HG02759 (cell line): ENCODE measurements at regions not wholly inside any gene's neighbourhood (a gene's known extent, or its start where the extent isn't known, plus 50 kb on each side); places are given as distances from the start of the nearest gene placed in this dataset.

ENCODE experiments used
- ATAC-seq: cut with Tn5 transposase; IDR thresholded peaks from one replicate; pipeline ENCODE4 v1.9.1; 2021; ENCODE audit warnings: mild to moderate bottlenecking, moderate library complexity; ENCODE audit not compliant: unreplicated experiment

DNA sequence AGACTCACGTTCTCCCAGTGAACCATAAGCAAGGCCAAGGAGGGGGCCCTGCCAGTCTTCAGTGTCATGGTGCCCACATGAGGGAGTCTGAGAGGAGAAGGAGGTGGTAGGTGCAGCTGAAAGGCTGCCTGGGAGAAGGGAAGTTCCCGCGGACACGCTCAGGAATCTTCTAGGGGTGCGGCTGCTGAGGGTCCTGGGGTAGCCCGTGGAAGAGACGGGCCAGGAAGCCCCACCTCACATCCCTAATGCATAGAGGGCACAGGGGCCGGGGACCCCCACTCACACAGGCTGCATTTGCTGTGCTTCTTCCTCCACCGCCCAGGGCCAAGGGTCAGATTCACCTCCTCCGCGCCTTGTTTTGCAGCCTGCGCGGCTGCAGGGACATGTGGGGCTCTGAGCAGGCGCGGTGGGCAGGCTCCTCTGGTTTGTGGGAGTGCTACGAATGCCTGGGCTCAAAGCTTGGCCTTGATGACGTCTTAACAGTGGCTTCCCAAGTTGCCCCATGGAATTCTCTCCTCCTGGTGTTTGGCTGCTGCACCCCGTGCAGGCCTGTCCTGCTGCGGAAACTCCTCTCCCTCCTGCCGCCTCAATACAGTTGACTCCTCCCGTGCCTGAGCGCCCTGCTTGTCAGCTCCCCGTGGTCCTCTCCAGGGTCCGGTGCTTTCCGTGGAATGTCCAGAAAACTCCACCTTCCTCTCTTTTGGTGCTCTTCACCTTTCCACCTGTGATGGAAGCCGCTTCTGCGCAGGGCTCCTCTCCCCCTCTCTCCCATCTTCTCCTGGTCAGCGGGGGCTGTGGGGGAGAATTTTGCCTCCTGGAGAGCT is 95.7 kb downstream of the VAPA start:
- no peak for ATAC-seq

DNA sequence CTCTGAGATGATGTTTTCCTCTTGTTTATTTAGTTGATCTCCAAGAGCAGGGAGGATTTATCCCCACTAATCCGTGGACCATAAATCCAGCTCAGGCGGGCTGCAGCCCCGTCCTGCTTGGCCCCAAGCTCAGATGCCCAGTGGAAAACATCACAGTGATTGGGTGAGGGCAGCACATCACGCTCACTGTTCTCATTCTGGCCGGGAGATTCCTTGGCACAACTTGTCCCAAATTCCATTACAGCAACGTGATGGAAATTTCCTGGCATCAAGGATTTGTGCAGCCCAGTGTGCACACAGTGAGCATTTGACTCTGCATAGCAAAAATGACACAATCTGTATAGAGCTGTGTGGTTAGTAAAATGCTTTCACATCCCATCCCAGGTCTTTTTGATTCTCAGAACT is 96.8 kb downstream of the VAPA start:
- ATAC-seq = no peak

DNA sequence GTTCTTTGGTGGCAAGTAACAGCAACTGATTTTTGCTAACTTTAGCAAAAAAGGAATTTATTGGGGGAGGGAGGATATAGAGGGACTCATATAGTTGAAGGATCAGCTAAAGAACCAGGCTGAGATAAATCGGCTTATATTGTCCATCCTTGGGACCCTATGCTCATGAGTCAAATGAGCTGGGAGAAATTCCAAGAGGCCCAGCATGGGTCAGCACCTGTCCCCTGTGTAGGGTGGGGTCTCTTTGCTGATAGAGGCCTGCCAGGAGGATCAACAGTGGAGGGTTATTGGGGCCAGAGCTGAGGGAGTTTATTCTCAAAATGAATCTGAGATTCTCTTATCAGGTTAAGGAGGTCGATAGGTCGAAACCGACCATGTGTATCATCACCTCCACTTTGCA is 97.2 kb downstream of the VAPA start:
- no peak for ATAC-seq

DNA sequence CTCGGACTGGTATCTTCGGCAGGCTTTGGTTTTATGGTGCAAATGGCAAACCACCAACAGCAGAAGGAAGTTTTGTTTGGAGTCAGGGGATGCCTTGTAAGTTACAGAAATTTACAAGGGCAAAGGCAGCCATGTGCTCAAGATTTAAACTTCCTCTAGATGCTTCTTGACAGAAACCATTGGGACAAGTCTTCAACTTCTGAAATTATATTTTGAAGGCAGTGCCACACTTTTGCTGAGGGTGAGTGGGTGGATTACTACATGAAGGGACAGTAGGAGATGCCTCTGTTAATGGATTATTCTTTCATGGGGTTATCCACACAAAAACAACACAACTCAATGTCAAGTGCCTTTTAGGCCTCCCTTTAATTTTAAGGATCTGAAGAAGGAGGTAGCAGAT is 97.9 kb downstream of the VAPA start:
- no peak for ATAC-seq

DNA sequence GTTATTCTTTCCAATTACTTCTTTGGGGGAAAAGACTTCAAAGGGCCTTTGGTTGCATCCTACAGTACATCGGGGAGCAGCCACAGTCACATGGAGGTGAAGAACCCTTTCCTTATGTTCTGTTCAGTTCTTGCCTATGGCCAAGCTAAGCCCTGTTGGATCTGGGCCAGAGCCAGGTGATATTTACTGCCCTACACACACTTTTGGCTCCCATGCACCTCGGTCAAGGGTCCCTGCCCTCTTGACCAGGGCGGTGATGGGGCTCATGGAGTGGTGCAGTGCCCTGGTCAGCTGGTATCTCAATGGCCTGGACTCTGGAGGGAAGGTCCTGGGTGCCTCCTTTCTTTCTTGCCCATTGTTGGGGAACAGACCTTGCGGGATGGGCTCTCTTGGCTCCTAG is 98.7 kb downstream of the VAPA start:
- no peak for ATAC-seq

DNA sequence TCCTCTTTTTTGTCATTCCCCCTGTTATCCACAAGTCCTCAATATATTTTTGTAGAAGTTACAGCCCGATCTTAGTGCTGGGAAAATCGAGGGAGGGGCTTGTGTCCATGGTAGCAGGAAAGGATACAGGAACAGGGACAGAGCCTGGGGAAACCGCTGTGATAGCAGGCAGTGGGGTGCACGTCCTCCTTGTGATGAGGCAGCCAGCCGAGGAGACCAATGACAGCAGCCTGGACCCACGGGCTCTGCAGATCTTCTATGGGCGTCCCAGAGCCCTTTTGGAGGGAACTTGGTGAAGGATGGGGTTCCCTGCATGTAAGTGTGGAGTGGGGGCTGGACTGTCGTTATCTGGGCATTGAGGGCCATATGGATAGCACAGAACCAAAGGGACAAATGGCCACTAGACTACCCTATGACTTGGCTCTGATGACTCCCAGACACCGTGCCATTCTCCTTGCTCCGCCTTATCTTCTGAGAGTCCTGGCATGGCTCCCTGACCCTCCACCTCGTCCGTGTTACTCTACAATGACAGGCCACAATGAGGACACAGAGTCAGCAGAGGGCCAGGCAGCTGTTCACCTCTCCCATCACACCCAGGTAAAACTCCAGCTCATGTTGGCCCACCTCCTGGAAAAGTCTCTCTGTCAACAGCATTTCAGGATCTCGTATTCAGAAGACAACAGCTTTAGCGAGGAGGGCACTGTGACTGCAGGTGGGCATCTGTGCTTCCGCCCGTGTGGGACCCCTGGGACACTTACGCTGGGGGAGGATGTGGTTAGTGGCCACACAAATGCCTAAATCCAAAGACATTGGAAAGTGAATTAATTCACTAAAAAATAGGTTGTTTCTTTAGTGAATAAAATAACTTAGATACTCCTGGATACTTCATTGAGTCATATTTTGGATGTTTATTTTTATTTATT is 100.1 kb downstream of the VAPA start:
- ATAC-seq = no peak

DNA sequence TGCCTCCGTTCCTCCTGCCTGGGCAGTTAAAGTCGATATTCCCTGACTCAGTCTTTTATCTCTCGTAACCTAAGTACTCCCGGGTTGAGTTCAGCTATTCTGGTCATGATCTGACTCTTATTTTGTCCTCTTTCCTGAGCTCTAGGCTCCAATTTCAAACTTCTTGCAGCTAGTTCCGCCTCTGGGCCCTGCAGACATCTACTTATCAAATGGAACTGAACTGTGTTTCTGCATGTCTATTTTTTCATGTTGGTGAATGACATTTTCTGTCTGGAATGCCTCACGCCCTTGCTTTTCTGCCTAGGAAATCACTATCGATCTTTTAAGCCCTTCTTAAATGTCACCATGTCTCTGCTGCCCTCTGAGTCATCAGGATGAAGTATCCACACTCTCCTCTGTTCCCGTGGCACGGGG is 101.5 kb downstream of the VAPA start:
- ATAC-seq = no peak

DNA sequence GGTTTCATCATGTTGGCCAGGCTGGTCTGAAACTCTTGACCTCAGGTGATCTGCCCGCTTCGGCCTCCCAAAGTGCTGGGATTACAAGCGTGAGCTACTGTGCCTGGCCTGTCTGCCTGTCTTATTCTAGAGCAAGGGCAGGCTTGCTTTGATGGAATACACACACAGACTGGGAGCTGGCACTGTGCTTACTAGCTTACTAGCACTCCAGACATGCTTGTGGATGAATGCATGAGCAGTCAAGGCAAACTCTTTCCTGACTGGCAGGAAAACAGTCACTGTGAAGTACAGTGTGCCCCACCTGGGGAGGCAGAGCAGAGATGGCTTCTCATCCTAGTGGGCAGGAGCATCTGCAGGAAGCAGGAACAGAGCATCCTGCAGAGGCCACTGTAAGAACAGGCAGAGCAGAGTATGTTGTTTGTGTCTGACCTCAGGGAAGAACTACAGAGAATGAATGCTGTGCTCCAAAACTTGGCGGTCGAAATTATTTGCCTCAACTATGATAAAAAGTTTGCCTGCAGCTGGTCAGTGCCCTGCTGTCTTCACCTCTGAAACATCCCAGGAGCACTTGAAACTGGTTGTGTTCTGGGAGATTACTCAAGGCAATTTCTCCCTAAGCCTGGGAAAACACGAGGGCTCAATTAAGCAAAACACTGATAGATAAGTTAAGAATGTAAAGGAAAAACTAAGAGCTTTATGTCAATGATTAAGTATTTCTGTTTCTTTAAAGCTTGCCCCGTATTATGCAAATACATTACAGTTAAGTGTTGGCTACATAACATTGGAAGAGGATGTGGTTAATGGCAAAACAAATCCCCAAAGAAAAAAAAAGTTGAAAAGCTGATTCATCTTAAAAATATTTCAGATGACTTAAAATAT is 102.4 kb downstream of the VAPA start:
- no peak for ATAC-seq

DNA sequence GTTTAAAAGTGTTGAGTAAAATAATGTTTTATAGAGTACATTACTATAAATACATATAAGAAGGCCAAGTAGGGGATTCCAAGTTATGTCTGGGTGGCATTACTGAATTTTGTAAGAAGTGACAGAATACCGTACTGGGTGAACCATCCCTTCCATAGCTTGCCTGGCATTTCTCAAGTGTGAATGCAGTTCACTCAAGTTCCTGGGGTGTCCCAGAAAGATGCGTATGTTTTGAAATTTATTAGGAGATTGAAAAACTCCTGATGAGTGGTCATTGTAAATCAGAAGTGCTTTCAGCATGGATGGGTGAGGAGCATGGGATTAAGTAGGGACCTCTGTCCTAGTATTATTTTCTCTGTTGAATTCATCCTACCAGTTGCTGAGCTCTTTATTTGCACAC is 103.2 kb downstream of the VAPA start:
- no peak for ATAC-seq

DNA sequence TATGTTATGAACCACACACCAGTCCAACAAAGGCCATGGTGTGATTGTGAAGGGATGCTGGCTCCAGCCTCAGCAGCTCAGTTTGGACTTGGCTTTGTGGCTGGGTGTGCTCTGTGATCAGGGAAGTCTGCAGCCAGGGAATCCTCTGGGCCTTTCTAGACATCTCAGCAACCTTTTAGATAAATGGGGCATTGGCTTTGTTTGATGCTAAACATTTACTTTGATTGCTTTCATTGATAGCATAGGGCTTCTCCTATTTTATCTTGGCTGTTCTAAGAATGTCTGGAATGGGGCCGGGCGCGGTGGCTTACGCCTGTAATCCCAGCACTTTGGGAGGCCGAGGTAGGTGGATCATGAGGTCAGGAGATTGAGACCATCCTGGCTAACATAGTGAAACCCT is 104.5 kb downstream of the VAPA start:
- no peak for ATAC-seq

DNA sequence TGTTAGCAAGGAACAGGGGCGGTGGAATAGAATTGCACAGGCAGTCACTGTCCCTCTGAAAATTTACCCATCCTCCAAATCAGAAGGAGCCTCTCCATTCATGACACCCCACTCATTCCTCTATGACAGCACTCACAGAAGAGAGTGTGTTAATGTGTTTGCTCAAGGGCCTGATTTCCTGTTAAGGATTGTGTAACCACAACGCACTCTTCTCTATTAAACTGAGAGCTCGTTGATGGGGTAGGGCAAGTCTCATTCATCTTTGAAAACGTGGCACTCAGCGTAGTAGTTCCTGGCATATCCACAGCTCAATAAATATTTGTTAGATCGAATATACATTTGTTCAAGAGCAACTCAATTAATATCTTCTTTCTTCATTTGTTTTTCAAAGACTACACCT is 106.4 kb downstream of the VAPA start:
- no peak for ATAC-seq

DNA sequence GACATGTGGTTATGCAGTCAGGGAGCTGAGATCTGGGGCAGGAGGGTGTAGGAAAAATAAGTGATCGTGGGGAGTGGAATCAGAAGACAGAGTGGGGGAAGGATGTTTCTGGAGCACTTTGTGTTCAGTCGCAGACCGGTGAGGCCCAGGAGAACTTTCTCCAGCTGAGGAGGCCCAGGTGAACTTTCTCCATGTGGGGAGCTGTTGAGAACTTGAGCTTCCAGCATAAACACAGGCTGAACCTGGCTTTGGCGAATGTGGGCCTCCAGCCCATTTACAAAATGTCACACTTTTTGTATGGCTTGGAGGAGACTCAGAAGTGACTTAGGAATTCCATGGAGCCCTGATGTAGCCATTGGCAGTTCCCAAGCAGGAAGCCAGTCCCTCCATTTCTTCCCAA is 108.5 kb downstream of the VAPA start:
- ATAC-seq = no peak

DNA sequence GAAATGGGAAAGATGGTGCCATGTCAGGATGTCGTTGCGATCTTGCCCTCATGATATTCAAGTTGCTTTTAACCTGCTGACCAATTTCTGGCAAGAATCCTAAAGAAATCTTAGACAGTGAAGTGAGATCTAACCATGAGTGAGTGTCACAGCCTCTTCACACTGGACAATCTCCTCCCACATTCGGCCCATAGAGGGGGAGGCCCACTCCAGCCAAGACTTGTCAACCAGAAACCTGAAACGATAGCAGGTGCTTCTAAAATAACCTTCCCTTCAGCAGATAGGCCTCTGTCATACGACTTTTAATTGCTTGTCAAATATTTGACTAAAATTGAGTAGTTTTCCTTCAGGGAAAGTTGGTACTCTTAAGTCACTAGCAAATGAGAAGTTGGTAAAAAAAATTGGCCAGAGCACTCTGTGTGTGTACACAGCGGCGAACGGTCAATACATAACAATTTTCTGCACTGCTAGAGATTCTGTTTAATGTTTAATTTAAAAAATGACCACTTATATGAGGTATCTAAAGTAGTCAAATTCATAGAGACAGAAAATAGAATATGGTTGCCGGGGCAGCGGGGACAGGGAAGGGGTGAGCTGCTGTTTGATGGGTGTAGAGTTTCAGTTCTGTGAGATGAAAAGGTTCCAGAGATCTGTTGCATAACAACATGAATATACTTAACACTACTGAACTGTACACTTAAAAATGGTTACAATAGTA is 110.2 kb downstream of the VAPA start:
- ATAC-seq = no peak

DNA sequence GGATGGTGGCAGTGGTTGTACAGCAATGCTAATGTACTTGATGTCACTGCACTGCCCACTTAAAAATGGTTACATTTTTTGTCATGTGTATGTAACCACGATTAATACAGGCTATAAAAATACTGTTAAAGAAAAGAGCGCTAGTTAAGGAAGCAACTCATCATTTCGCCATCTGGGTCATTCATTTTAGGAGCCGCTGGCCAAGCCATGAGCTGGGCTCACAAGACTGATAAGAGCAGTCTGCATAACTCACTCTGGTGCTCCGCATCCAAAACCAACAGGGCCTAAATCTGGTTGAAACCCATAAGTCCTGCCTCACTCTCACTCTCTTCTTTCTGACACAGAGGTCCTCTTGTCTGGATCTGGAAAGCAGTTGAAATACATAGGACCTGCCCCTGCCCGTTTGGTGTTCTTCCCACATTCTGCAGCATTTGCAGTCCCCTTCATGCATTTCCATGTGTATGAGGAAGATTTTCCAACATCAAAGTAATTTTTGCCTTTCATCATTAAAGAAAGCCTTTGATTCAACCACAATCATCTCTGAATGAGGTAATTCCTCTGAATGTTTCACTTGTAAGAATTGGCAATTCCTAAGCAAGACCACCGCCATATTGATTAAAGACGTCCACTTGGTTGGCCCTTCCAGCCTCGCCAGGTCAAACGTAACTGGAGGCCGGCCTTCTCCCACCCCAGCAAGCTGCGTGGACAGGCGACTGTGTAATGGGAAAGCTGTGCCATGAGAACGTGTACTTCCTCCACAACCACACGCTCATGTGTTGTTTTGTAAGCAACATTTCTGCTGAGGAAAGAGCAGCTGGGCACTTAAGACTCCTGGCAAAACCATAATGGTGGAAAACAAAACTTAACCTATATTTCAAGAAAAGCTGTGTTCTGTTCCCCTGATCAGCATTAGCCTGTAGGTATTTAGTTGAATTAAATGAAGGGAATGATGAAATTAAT is 112.2 kb downstream of the VAPA start:
- no peak for ATAC-seq

DNA sequence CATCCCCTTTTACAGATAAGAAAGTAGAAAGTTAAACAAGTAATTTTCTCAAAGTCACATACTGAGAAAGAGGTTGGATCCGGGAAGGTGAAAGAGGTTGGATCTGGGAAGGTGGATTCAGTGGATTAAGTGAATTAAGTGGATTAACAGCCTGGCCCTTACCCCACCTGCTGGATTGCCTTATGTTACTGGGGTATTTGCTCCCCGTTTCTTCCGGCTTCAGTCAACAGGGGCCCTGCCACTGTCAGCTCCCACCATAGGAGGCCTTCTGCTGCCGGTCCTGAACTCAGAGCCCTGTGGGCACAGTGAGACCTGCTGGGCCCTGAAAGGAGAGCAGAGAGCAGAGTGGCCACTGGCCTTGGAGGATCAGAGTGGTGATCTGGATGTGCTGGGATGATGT is 113.2 kb downstream of the VAPA start:
- ATAC-seq = no peak

DNA sequence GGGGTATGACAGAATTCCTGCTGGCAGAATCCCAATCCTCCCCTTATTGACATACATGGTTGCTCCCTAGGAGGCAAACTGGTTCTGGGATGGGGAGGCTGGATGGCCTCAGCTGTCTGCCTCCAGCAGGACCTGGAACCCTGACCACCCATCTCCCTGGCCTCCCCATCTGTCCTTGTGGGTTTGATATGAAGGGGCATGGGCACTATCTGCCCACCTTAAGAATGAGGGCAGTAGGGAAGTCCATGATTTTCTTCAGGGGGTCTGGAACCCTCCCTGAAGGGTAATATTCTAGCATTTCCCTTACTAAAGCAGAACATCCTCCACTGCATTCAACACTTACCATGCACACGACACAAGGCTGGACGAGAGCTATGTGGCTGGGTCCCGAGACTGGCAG is 113.6 kb downstream of the VAPA start:
- ATAC-seq = no peak

DNA sequence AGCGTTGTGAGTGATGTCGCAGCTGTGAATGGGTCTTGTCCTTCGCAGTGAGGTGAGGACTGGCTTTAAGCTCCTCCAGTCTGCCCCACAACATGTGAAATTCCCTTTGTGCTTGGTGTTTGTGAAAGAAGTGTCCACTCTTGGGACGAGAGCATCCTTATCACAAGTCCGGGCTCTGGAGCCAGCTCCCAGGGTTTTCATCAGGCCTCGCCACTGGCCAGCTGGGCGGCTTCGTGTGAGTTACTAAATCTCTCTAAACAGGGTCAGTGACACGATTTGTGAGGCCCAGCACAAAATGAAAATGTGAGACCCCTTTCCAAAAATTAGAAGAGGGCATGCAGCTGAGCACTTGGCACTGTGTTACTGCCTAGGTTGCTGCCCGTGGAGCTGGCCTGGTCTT is 115.9 kb downstream of the VAPA start:
- no peak for ATAC-seq

DNA sequence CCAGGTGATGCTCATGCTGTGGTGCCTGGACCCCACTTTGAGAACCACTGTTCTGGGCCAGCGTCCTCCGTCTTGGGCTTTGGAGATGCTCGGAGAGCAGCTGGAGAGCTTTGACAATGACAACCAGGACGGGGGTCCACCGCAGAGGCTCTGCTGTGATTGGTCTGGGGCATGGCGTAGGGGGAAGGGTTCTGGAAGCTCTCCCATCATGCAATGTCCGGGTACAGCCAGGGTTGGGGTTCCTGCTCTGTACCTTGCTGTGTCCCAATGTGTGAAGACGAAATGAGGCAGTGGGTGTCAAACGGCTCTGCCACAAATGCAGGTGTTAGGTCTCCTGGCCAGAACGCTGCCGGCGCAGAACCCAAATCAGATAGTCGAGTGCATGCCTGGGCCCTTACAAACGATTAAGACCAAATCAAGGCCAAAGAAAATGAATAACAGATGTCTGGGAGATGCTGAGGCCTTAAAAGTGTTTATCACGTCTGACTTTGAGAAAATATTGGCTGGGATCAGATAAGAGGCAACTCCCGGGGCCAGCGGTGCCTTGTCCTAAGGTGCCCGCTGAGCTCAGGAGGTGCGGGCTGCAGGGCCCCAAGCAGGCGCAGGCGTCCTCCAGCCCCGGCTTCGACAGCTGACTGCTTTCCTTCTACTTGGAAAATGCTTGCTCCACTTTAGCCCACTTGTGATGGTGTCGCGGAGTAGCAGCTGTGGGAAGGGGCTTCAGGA is 117.2 kb downstream of the VAPA start:
- ATAC-seq = no peak
